Cardiac muscle cell (in vitro differentiated cells and primary cell): ENCODE measurements at regions not wholly inside any gene's neighbourhood (a gene's known extent, or its start where the extent isn't known, plus 50 kb on each side); places are given as distances from the start of the nearest gene placed in this dataset.

Experiments used
- DNase-seq, 2 donors: peaks; one replicate each; pipeline versions ENCODE4 v3.0.0 to v3.0.0-alpha.2; 2010 to 2017; ENCODE audit warnings: low read depth in 1 of 2, low spot score in 1 of 2
- H3K27ac ChIP-seq: fragments of 200-600 bp; sonication (generic); 2 replicates; pipeline ENCODE4 v1.5.1; 2016
- H3K27me3 ChIP-seq: fragments of 200-600 bp; sonication (generic); 2 replicates; pipeline ENCODE4 v1.6.0; 2016; ENCODE audit warnings: control low read depth
- H3K36me3 ChIP-seq: fragments of 200-600 bp; sonication (generic); 2 replicates; pipeline ENCODE4 v1.5.1; 2016; ENCODE audit warnings: control low read depth
- H3K4me1 ChIP-seq: fragments of 200-600 bp; sonication (generic); 2 replicates; pipeline ENCODE4 v1.8.1; 2017; ENCODE audit warnings: low read depth, mild to moderate bottlenecking, mixed run types
- H3K4me3 ChIP-seq: fragments of 200-600 bp; sonication (generic); 2 replicates; pipeline ENCODE4 v1.5.1; 2016; ENCODE audit warnings: mild to moderate bottlenecking
- H3K9me3 ChIP-seq: fragments of 200-600 bp; sonication (generic); 2 replicates; pipeline ENCODE4 v1.5.1; 2017; ENCODE audit warnings: low read depth, mild to moderate bottlenecking, control low read depth
- TF ChIP-seq, protein P1 (sequence below): IDR thresholded peaks from 2 replicates; pipeline ENCODE4 v1.5.1; 2012; ENCODE audit warnings: low read depth, mild to moderate bottlenecking, low read length

GRCh38 chr17:77692571-77693161 lies 265.8 kb upstream of the TNRC6C start:
- TF ChIP-seq, protein P1, sequence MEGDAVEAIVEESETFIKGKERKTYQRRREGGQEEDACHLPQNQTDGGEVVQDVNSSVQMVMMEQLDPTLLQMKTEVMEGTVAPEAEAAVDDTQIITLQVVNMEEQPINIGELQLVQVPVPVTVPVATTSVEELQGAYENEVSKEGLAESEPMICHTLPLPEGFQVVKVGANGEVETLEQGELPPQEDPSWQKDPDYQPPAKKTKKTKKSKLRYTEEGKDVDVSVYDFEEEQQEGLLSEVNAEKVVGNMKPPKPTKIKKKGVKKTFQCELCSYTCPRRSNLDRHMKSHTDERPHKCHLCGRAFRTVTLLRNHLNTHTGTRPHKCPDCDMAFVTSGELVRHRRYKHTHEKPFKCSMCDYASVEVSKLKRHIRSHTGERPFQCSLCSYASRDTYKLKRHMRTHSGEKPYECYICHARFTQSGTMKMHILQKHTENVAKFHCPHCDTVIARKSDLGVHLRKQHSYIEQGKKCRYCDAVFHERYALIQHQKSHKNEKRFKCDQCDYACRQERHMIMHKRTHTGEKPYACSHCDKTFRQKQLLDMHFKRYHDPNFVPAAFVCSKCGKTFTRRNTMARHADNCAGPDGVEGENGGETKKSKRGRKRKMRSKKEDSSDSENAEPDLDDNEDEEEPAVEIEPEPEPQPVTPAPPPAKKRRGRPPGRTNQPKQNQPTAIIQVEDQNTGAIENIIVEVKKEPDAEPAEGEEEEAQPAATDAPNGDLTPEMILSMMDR: no peak
- DNase-seq: no peak
- H3K4me3 ChIP-seq: no peak overlapping the region
- H3K9me3 ChIP-seq: no peaks in the 10 kb centered on the region
- no peak overlapping the region for H3K27ac ChIP-seq
- H3K36me3 ChIP-seq: no peaks in the 10 kb centered on the region
- no peaks in the 10 kb centered on the region for H3K4me1 ChIP-seq
- H3K27me3 ChIP-seq: peaks cover 49% of the 10 kb centered on the region

DNA sequence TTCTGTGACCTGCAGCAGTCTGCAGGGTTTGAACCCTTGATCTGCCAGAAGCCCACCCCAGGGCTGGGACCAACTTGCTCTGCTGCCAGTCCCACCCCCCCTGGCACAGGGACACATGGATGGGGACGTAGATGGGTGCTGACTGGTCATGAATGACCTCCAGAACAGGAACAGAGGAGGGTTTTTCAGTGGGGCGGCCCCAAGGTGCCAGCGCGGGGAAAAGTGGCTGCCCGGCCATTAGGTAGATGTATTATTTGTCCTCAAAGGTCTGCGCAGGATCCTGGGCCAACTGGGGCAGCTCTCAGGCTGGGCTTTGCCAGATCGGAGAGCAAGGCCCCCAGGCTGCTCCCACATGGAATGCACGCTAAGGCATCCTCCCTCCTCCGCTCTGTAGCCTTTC lies 265.2 kb upstream of the TNRC6C start:
- no peaks in the 10 kb centered on the region for H3K36me3 ChIP-seq
- H3K27me3 ChIP-seq: peaks cover 55% of the 10 kb centered on the region
- TF ChIP-seq, protein P1: no peak
- no peaks in the 10 kb centered on the region for H3K4me1 ChIP-seq
- DNase-seq: no peak
- no peaks in the 10 kb centered on the region for H3K9me3 ChIP-seq
- H3K4me3 ChIP-seq: no peak overlapping the region
- no peak overlapping the region for H3K27ac ChIP-seq

DNA sequence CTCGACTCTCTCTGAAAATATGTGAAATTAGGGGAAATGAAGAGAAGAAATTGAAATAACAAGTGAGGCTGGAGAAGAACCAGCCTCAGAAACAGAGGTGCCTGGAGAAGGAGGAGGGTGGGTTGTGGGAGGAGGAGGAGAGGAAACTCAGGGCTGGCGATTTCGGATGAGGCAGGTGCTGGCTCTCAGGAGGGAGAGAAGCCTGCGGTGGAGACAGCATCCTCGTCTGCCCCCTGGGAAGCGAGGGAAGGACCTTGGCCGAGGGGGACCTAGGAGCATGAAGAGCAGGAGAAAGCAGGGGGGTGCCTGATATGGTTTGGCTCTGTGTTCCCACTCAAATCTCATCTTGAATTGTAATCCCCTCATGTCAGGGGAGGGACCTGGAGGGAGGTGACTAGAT lies 264.7 kb upstream of the TNRC6C start:
- no peaks in the 10 kb centered on the region for H3K4me1 ChIP-seq
- H3K4me3 ChIP-seq: no peak overlapping the region
- no peak overlapping the region for H3K27ac ChIP-seq
- H3K36me3 ChIP-seq: no peaks in the 10 kb centered on the region
- DNase-seq: no peak
- H3K9me3 ChIP-seq: no peaks in the 10 kb centered on the region
- TF ChIP-seq, protein P1: no peak
- peaks cover 60% of the 10 kb centered on the region for H3K27me3 ChIP-seq

GRCh38 chr17:77694391-77695363 lies 263.8 kb upstream of the TNRC6C start:
- H3K36me3 ChIP-seq: no peaks in the 10 kb centered on the region
- TF ChIP-seq, protein P1: no peak
- no peaks in the 10 kb centered on the region for H3K9me3 ChIP-seq
- no peak overlapping the region for H3K4me3 ChIP-seq
- no peak overlapping the region for H3K27ac ChIP-seq
- H3K4me1 ChIP-seq: no peaks in the 10 kb centered on the region
- no peak for DNase-seq
- peaks cover 60% of the 10 kb centered on the region for H3K27me3 ChIP-seq

DNA sequence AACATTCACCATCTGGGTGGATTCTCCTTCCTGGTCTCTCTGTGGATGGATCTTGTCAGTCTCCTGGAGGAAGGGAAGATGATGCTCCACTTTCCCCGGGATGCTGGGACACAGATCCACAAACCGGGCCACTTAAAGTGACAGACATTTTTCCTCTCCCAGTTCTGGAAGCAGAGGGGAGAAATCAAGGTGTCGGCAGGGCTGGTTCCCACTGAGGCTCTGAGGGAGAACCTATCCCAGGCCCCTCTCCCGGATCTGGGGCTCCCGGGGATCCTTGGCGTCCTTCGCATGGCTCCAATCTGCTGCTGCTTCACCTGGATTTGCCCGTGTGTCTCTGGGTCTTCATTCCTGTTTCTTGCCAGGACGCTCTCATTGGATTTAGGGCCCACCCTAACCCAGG lies 263.1 kb upstream of the TNRC6C start:
- Histone ChIP-seq H3K4me3 (no peak overlapping the region), H3K36me3 (no peaks in the 10 kb centered on the region), H3K4me1 (no peaks in the 10 kb centered on the region), H3K9me3 (no peaks in the 10 kb centered on the region), H3K27me3 (peaks cover 60% of the 10 kb centered on the region), H3K27ac (no peak overlapping the region)
- no peak for DNase-seq
- TF ChIP-seq, protein P1: no peak
